Omental fat pad (tissue), 3 donors: ENCODE measurements at regions not wholly inside any gene's neighbourhood (a gene's known extent, or its start where the extent isn't known, plus 50 kb on each side); places are given as distances from the start of the nearest gene placed in this dataset.
A peak's percentile ranks its signal among the peaks of the same experiment; 100 is the strongest.

Experiments used
- ATAC-seq: fragments of 150-250 bp; one replicate; pipeline ENCODE4 v1.9.1; 2016; ENCODE audit warnings: mild to moderate bottlenecking, moderate library complexity; ENCODE audit not compliant: low FRiP score
- DNase-seq: peaks from one replicate; pipeline ENCODE4 v3.0.0-alpha.2; 2019; ENCODE audit warnings: low spot score
- TF ChIP-seq, protein P1 (sequence below), 3 donors: fragments of 450-650 bp; IDR thresholded peaks; one replicate each; pipeline ENCODE4 v1.5.1; 2016 to 2017; ENCODE audit warnings: antibody characterized with exemption in 3 of 3, mild to moderate bottlenecking in 3 of 3, moderate library complexity in 2 of 3

DNA sequence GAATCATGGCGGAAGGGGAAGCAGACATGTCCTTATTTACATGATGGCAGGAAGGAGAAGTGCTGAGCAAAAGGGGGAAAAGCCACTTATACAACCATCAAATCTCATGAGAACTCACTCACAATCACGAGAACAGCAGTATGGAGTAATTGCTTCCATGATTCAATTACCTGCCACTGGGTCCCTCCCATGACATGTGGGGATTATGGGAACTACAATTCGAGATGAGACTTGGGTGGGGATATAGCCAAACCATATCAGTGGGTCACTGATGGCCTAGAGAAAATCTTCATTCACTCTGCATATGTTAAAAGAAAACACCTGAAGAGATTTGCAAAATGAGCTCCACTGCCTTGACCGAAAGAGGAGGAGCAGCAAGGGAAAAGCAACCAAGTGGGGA, 130.3 kb upstream of the FAM20A start:
- TF ChIP-seq, protein P1, sequence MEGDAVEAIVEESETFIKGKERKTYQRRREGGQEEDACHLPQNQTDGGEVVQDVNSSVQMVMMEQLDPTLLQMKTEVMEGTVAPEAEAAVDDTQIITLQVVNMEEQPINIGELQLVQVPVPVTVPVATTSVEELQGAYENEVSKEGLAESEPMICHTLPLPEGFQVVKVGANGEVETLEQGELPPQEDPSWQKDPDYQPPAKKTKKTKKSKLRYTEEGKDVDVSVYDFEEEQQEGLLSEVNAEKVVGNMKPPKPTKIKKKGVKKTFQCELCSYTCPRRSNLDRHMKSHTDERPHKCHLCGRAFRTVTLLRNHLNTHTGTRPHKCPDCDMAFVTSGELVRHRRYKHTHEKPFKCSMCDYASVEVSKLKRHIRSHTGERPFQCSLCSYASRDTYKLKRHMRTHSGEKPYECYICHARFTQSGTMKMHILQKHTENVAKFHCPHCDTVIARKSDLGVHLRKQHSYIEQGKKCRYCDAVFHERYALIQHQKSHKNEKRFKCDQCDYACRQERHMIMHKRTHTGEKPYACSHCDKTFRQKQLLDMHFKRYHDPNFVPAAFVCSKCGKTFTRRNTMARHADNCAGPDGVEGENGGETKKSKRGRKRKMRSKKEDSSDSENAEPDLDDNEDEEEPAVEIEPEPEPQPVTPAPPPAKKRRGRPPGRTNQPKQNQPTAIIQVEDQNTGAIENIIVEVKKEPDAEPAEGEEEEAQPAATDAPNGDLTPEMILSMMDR (IDR thresholded peaks at IDR 0.05) = no peak
- no peak for ATAC-seq
- no peak for DNase-seq

DNA sequence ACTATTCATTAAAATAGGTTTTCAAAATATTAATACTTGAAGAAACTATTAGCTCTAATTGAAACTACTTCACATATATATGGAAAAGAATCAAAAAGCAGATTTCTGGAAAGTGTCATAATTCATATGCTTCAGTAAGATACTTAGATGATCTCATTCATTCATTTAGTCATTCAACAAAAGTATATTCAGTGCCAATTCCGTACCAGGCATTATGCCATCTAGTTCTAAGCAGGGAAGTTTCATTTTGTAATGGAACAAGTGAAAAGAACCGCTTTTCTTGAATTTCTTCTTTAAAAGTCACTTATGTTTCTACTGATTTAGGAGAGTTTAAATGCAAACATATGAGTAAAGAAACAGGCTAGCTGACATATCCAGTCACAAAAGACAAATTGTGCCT, 118.3 kb upstream of the FAM20A start:
- TF ChIP-seq, protein P1 (IDR thresholded peaks at IDR 0.05) = no peak
- peak; percentile 41 for ATAC-seq
- no peak for DNase-seq

DNA sequence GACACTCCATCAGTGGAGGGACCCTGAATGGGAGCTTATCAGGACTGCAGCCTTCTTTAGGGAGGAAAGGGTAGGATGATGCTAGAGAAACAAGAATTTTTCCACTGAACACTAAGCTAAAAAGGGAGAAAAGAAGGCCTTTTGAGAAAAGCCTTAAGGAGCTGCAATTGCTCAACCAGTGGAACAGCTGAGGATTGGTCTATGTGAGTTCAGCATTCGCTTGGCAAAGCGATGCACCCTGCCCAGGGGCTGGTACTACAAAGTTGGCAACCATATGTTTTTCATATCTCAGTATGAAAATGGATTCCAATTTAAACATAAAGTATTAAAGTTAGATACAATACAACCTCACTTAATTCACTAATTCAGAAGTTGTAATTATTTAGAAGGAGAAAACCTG, 117.8 kb upstream of the FAM20A start:
- TF ChIP-seq, protein P1 (IDR thresholded peaks at IDR 0.05) = no peak
- no peak for ATAC-seq
- no peak for DNase-seq

DNA sequence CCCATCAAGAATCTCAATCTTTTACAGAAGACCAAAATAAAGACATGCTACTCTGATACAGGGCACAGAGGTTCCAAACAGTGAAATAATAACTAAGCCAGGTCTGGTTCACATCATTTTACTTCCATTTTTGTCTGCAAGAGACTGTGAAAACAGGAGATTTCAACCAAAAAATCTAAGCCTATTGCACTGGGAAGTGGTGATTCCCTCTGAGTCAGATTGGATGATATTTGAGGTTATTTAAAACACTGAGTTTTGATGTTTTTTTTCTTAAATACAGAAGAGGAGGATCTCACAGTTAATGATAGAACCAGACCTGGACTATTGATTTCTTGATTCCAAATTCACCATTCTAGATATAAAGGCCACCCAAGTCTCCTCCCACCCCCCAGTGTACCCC, 117.3 kb upstream of the FAM20A start:
- TF ChIP-seq, protein P1 (IDR thresholded peaks at IDR 0.05) = no peak
- ATAC-seq (no peak), DNase-seq (no peak)

DNA sequence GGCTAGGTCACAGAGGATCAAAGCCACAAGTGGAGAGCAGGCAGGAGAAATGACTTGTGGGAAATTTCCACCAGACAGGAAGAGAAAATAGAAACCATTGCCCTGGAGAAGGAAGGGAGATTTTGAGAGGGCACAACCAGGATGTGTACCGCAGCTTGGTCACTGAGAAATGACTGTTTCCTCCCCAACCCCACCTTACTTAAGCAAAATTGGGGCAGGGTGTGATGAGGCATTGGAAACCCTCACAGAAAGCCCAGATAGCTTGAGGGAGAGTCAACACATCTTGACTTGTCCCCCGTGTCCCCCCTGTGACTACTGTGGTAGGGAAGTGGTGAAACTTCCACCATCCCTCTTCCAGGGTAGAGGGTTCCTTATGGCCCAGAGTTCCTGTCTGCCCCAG, 113.5 kb upstream of the FAM20A start:
- TF ChIP-seq, protein P1 (IDR thresholded peaks at IDR 0.05) = no peak
- ATAC-seq (no peak), DNase-seq (no peak)

DNA sequence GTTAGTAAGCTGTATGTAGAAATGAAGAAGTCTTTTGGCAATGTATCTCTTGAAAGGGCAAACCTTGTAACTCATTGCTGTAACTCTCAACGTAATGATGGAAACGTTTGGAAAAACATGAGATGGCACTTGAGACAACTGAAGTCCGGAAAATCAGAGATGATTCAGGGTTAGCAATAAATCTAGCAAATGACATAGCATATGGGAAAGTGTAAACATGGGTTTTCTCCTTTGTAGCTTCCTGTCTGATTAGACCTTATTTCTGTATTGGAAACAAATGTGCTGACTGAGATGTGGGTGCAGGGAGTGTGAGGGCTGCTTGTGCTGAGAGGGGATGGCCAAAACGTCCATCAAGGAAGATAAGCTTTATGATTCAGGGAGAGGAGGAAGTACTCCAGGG, 110.7 kb upstream of the FAM20A start:
- peak; percentile 80 for ATAC-seq
- TF ChIP-seq, protein P1 (IDR thresholded peaks at IDR 0.05) = no peak
- no peak for DNase-seq

DNA sequence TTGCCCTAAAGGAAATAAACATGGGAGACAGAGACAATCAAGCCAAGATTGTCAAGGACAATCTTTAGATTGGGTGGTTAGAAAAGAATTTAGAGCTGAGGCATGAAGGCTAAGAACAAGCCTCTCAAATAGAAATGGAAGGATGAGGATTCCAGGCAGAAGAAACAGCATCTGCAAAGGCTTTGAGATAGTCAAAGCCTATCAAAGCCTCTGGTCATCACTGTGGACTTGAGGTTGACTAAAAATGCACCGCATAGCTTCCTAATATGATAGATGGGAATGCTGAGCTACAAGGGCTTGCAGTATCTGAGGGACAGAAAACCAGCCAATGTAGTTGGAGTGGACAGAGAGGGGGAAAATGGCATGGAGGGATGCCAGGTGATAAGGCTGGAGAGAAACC, 109.8 kb upstream of the FAM20A start:
- TF ChIP-seq, protein P1 (IDR thresholded peaks at IDR 0.05) = no peak
- DNase-seq (no peak), ATAC-seq (no peak)
